Fibroblast of upper back skin (primary cell): ENCODE measurements at regions not wholly inside any gene's neighbourhood (a gene's known extent, or its start where the extent isn't known, plus 50 kb on each side); places are given as distances from the start of the nearest gene placed in this dataset.

Source experiments
- DNase-seq: peaks from one replicate; pipeline ENCODE4 v3.0.0-alpha.2; 2013

DNA sequence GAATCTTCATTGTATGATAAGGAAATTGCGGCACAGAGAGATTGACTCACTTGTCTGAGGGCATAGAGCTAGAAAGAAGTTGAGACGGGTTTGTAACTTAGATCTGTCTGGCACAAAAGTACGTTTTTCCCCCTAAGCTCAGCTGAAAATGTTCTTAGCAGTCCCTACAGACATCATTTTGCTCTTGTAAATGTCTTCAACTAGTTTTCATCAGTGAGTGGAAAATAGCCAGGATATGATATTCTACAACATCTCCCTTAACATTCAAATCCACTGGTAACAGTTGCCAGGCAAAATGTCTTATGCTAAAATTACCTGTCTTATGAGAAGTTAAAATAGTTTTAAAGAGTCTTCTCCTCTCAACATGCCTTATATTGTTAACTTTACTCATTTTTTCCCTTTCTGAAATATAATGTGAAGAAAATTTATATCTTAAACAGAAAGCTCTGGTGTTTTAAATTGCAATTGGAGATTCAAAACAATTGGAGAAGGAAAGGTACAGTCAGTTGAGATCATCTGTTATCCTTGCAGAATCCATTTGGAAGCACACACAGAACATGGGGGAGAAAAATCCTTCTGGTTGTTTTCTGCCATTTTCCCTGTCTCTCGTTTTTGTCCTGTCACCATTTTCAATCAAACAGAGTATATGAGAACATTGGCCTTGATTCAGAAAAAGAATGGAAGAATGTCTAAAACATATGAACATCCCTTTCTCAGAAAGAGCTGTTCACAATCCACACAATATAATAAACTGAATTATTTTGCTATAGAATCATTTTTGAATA is 255.0 kb downstream of the TRIB2 start:
- no peak for DNase-seq

DNA sequence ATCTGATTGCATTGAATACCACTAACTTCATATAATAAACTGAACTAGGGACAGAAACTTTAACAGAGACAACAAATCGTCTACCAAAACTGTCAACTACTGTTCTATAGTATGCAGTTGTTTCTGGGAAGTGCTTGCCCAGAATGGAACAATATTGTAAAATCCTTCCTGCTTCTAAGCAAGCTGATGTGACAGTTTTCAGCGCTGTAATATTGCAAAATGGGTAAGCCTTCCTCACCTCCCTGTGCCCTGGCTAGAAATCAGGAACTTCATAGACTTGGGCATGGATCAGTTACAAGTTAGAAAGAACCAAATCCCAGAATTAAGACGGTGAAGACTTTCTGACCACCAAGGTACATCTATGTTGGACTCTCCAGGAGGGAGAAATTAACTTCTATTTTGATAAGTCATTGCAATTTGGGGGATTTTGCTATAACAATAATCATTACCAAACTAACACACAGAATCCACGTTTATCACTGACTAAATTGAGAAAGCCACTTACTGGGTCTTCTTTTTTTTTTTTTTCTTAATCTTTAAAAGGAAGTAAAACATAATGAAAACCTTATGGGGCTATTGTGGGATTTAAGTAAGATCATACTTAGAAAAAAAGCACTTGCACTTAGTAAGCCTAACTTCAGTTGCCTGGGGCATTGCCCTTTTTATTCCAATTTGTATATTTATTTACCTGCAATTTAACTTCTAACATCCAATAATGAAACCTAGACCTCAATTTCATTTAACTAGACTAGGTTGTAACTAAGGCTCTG is 261.5 kb downstream of the TRIB2 start:
- peak; percentile 14 for DNase-seq

DNA sequence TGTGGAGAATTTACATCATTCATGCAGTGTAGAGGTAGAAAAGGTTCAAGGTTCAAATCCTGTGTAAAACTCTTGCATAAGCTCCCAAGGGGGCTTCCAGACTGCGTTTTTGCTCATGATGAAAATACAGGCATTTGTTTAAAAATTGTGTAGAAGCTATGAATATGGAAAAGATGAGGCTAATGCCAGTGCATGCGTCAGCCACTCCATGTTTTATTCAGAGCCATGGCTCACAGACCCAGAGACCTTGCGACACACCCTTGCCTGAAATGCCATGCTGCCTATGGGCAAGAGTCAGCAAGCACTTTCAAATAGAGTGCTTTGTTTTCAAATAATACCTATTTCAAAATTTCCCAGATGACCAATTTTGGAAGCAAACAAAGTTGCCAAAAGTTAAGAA is 262.3 kb downstream of the TRIB2 start:
- no peak for DNase-seq

DNA sequence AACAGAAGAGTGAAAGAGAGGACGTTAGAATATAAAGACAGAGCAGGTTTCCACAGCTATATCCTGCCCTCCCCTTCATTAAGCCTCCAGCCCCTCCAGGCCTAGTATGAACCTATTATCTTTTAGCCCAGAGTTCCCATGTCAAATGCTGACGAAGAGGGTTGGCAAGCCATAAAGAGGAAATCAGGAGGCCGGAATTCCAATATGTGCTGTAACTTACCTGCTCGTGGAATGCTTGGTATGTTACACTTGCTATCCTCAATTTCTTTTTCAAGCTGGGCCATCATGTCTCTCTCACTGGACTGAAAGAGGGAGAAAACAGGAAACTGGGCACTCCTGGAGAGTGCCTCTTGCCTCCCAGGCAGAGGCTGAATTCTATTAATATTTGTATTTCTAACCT is 264.1 kb downstream of the TRIB2 start:
- DNase-seq: peak; percentile 13

GRCh38 chr2:12982149-12982584 is 265.4 kb downstream of the TRIB2 start:
- peak; percentile 90 for DNase-seq

GRCh38 chr2:12987246-12987645 is 270.5 kb downstream of the TRIB2 start:
- DNase-seq: no peak

DNA sequence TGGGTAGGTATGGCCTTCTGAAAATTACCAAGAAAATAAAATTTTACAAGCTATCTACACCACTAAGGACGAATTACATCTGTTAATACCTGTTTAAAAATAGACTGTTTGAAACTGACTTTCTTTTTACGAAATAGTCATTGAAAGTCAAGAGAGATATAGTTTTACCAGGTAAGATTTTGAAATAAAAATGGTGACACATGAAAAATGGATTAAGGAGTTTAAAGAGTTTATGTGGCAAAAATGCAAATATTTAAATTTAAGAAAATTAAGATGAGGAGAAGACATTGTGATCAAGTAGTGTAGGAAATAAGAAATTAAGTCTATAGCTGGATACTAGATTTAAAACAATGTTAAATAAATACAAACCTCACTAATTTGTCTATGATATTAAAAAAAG is 271.5 kb downstream of the TRIB2 start:
- no peak for DNase-seq

DNA sequence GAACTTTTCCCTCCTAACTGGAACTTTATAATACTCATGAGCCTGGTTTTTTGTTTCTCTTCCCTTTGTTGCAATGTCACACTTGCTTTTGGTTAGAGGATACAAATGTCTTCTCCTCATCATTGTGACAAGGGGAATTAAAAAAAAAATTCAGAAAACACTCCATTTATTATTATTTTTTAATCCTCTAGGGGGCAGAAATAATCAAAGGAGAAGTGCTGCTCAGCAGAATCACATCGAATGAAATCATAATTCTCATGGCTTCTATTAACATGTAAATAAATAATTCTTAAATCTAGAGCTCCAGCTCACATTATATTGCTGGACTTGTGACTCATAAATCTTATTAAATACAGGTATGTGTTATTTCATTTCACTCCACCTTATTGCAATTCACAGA is 273.8 kb downstream of the TRIB2 start:
- DNase-seq: no peak

DNA sequence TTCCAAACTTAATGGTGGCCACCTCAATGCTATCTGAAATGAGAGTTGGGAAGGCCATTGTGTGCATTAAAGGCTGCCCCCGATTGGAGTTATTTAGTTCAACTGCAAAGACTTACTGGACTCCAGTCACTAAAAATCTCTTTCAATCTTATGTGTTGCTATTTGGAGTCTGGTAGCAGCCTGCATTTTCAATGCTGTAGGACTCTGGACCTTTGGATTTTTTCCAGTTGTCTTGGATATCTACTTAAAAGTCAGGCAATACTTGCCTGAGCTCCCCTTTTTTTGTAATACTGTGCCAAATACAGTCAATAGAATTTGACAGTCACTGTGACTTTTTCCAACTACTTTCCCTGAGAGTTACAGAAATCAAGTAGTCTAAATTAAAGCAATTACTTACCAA is 281.9 kb downstream of the TRIB2 start:
- no peak for DNase-seq

DNA sequence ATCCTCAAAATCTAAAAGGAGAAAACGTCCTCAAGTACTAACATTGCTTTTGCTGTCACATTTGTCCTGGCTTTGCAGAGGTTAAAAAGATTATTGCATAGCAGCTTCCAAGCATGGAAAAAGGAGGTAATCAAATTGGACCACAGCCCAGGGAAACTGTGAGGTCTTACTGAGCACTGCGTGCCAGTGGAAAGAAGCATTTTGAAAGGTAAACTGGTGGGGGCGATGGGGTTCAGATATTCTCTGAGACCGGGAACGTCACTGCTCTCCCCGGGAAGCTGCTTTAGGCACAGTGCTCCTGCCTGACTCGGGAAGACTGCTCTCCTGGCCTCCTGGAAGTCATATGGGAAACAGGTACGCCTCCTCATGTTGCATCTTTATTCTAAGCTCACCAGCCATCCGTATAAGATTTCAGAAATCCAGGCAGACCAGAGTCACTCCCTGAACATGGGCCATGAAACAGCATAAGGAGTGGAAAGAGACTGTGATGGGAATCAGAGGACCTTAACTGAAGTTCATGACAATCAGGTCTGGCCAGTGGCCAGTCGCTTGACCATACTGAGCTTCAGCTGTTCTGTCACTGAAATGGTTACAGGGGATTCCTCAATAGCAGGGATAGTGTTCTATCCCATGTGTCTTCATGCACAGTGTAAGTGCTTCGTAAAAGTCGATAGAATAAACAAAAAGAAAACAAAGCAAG is 284.1 kb downstream of the TRIB2 start:
- DNase-seq: peak; percentile 45

DNA sequence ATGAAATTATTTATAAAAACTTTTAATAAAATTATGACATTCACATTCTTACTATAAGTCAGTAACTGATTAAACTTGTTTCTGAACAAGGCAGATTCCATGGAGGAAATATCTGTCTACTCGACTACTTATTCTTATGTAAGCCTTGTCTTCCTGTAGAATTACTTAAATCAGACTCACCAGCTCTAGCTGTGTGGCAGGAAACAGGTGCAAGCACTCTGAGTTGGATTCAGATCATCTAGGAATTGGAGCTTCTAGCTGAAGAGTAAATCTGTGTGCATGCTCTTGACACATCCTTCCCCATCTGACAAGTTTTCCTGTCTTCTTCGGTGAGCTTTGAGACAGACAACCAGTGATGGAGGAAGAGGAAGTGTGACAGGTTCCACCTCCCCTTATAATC is 284.7 kb downstream of the TRIB2 start:
- no peak for DNase-seq

- no peak for DNase-seq
Observed at GRCh38 chr2:13002536-13003331, 286.0 kb downstream of the TRIB2 start.

DNA sequence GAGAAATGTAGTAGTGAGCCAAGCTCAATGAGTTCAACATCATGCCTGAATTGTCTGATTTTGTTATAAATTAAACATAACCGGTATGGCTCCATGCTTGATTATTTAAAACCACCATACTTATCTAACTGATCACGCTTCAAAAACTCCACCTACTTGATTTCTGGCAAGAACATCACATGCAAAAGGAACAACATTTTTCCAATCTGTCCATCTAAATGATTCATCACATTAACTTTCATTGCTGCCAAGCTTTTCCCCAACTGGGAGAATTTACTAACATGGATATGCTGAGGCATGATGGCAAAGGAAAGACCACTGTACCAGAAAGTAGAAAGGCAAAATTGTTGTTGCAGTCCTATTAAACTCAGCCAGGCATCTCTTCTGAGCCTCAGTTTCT is 286.8 kb downstream of the TRIB2 start:
- DNase-seq: peak; percentile 27

DNA sequence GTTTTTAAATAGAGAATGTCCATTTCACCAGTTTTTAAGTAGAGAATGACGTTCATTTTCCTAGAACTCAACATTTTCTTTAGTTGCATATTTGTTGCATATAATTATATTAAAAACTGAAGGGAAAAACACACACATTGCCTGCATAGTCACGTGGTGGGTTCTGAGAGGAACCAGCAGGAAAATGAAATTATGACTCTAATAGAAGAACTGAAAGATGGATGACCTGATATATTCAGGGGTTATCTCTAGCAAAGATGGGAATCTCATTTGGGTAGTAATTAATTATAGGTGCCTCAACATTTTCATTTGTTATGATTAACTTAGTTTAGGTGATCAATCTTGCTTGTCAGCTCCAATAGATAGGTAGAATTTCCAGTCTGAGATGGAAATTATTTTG is 288.3 kb downstream of the TRIB2 start:
- DNase-seq: no peak

DNA sequence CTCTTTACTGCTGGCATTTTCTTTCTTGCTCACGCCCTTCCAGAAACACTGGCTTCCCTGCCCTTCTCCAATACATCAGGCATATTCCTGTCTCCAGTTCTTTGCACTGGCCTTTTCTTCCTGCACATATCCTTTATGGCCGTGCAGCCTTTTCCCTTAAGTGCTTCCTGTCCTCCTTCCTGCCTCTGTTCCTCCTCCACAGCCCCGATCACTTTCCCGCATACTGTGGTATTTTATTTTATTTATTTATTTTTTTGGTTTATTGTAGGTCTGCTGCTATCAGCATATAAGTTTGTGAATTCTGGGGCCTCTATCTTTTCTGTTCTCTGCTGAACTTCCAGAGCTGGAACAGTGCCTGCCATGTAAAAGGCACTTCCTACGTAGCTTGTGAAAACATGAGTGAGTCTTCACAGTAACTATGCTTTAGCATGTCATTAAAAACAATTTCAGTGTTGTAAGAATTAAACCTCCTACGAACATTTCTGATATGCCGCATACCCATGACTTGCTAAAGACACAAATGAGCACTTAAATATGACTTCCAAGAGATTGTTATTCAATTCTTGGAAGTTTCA is 289.1 kb downstream of the TRIB2 start:
- no peak for DNase-seq

- DNase-seq: no peak
Observed at GRCh38 chr2:13006426-13006825, 289.7 kb downstream of the TRIB2 start.

DNA sequence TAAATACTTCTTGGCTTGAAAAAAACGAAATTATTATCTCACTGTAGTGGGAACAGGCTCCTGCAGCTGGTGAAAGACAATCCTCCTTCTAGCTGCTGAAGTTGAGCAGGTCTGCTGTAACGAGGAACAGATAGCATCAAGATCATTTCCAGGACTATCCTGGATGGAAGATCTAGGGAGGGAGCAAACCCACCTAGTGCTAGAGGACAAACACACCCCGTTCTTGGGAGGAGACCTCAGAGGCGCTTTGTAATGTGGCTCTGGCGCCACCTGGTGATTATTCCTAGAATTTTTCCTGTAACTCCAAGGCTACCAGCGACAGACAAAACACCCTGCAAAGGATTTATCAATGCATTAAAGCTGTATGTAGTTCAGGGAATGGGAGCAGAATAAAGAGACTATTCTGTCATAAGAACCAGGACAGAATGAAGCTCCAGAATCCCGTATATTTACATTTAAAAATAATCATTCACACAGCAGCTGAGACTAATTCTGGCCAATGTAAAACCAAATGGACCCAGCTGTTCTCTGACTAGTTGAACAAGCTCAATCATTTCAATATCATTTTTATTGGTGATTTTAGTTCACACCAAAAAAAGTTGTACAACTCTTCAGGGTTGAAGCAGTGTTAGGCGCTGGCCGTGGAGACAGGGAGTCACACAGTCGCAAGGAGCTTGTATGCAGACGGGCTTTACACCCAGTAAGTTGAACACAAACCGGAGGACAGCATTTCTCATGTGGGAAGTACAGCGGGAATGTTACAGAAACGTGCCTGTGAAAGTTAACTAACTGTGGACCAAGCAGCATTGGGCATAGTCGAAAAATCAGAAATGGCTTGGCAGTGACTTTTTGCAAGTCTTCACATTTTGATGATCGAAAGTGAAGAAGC is 290.3 kb downstream of the TRIB2 start:
- peak; percentile 73 for DNase-seq

- peak; percentile 44 for DNase-seq
Observed at GRCh38 chr2:13009027-13009642, 292.4 kb downstream of the TRIB2 start.

GRCh38 chr2:13010283-13010682 is 293.5 kb downstream of the TRIB2 start:
- DNase-seq: no peak

DNA sequence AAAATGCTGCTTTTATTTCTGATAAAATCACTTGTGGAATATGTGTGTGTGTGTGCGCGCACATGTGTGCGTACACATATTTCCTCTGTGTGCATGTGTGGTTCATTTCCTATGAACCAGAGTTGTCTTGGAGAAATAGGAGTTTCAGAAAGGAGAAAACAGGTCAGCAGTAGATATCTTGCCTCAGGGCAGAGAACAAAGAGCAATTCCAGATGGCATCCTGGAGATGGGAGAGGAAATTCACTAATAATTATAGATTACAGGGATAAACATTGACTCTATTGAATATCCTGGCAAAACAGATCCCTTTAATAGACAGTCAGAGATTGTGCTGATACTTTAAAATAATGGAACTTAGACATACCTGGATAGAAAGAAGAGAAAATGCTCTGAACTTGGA is 298.0 kb downstream of the TRIB2 start:
- no peak for DNase-seq
